Activated CD4-positive, alpha-beta T cell treated with anti-CD3 and anti-CD28 coated beads for 4 hours (primary cell): ENCODE measurements at regions not wholly inside any gene's neighbourhood (a gene's known extent, or its start where the extent isn't known, plus 50 kb on each side); places are given as distances from the start of the nearest gene placed in this dataset.

Experiments
- DNase-seq, 2 donors: peaks; one replicate each; pipeline ENCODE4 v3.0.0-alpha.2; 2020

- DNase-seq = no peak
Observed at GRCh38 chr1:36605942-36606640, 123.4 kb upstream of the CSF3R start.

GRCh38 chr1:36603461-36603860 lies 120.7 kb upstream of the CSF3R start:
- no peak for DNase-seq

GRCh38 chr1:36602184-36602583 lies 119.5 kb upstream of the CSF3R start:
- DNase-seq = no peak

- DNase-seq = no peak
Observed at GRCh38 chr1:36599828-36600227, 117.1 kb upstream of the CSF3R start.

- DNase-seq = no peak
Observed at GRCh38 chr1:36597514-36597913, 114.8 kb upstream of the CSF3R start.

- no peak for DNase-seq
Observed at GRCh38 chr1:36595921-36596320, 113.2 kb upstream of the CSF3R start.

GRCh38 chr1:36595349-36595748 lies 112.6 kb upstream of the CSF3R start:
- DNase-seq = no peak

- no peak for DNase-seq
Observed at GRCh38 chr1:36594023-36594422, 111.3 kb upstream of the CSF3R start.

- no peak for DNase-seq
Observed at GRCh38 chr1:36591278-36591677, 108.6 kb upstream of the CSF3R start.

GRCh38 chr1:36590771-36591170 lies 108.1 kb upstream of the CSF3R start:
- DNase-seq = no peak

GRCh38 chr1:36590264-36590663 lies 107.6 kb upstream of the CSF3R start:
- DNase-seq = no peak

GRCh38 chr1:36588972-36589371 lies 106.3 kb upstream of the CSF3R start:
- no peak for DNase-seq

GRCh38 chr1:36585569-36586548 lies 103.1 kb upstream of the CSF3R start:
- no peak for DNase-seq

GRCh38 chr1:36584874-36585453 lies 102.3 kb upstream of the CSF3R start:
- no peak for DNase-seq

- DNase-seq = no peak
Observed at GRCh38 chr1:36583980-36584782, 101.5 kb upstream of the CSF3R start.

GRCh38 chr1:36583080-36583479 lies 100.4 kb upstream of the CSF3R start:
- DNase-seq = no peak

GRCh38 chr1:36582066-36582755 lies 99.5 kb upstream of the CSF3R start:
- DNase-seq = no peak

GRCh38 chr1:36580524-36580923 lies 97.8 kb upstream of the CSF3R start:
- DNase-seq = no peak

- no peak for DNase-seq
Observed at GRCh38 chr1:36579039-36579438, 96.3 kb upstream of the CSF3R start.

- no peak for DNase-seq
Observed at GRCh38 chr1:36576551-36577110, 93.9 kb upstream of the CSF3R start.

GRCh38 chr1:36576118-36576517 lies 93.4 kb upstream of the CSF3R start:
- peak; percentile 29 to 32 for DNase-seq

- DNase-seq = no peak
Observed at GRCh38 chr1:36573445-36573844, 90.7 kb upstream of the CSF3R start.
